Panc1 (cell line): ENCODE measurements at regions not wholly inside any gene's neighbourhood (a gene's known extent, or its start where the extent isn't known, plus 50 kb on each side); places are given as distances from the start of the nearest gene placed in this dataset.

Experiments used
- ATAC-seq: fragments of 200-7000 bp; cut with Tn5 transposase; 2 replicates; pipeline ENCODE4 v1.9.1; 2020; ENCODE audit warnings: mild to moderate bottlenecking, moderate library complexity
- BruUV-seq: library from RNA; stranded (reverse); fragments of 400-500 nt; replicated peaks from 2 replicates; lab custom pipeline; 2021; lab: Mats Ljungman, UMichigan
- CTCF ChIA-PET: fragments of 300-600 bp; sonication (Branson Sonifier 250); formaldehyde crosslinking; loops from one replicate; lab custom pipeline; 2022; ENCODE audit warnings: antibody characterized with exemption; lab: Charles Lee
- POLR2A ChIA-PET: fragments of 300-600 bp; sonication (Branson Sonifier 250); formaldehyde crosslinking; loops from one replicate; lab custom pipeline; 2022; ENCODE audit warnings: antibody characterized with exemption; lab: Charles Lee
- DNase-seq: peaks from one replicate; pipeline ENCODE4 v3.0.0-alpha.2; 2010; ENCODE audit warnings: low read depth, low spot score
- H3K27ac ChIP-seq: 2 replicates; pipeline ENCODE4 v1.5.1; 2011; ENCODE audit warnings: mild to moderate bottlenecking, low read length, inconsistent platforms
- H3K27me3 ChIP-seq: fragments of 200-500 bp; sonication (Bioruptor generic); 2 replicates; pipeline ENCODE4 v1.6.0; 2014; ENCODE audit warnings: low read length, inconsistent platforms; ENCODE audit not compliant: control insufficient read depth, insufficient read depth
- H3K36me3 ChIP-seq: fragments of 200-500 bp; sonication (Bioruptor generic); 2 replicates; pipeline ENCODE4 v1.5.1; 2014; ENCODE audit warnings: inconsistent platforms, mild to moderate bottlenecking, low read length, moderate library complexity; ENCODE audit not compliant: control insufficient read depth, insufficient read depth
- H3K4me1 ChIP-seq: 2 replicates; pipeline ENCODE4 v1.5.1; 2011; ENCODE audit warnings: inconsistent platforms, mild to moderate bottlenecking, low read length, moderate library complexity; ENCODE audit not compliant: control insufficient read depth, insufficient read depth
- H3K4me3 ChIP-seq, 2 experiments: 2 replicates each; pipeline ENCODE4 v1.5.1; 2011 to 2012; ENCODE audit warnings: low read depth in 2 of 2, low read length in 2 of 2, mild to moderate bottlenecking in 2 of 2, inconsistent platforms in 1 of 2, moderate library complexity in 1 of 2
- H3K9me3 ChIP-seq: fragments of 200-500 bp; sonication (Bioruptor generic); 2 replicates; pipeline ENCODE4 v1.5.1; 2014; ENCODE audit warnings: low read depth, mild to moderate bottlenecking, inconsistent platforms, low read length, moderate library complexity; ENCODE audit not compliant: control insufficient read depth, insufficient read depth
- POLR2AphosphoS5 ChIP-seq: IDR thresholded peaks from 2 replicates; pipeline ENCODE4 v1.6.1; 2012; ENCODE audit warnings: mild to moderate bottlenecking, low read depth, low read length, moderate library complexity
- SIN3A ChIP-seq: IDR thresholded peaks from 2 replicates; pipeline ENCODE4 v1.6.1; 2012; ENCODE audit warnings: low read depth, mild to moderate bottlenecking, low read length, moderate library complexity, borderline replicate concordance; ENCODE audit not compliant: insufficient read depth
- TCF7L2 ChIP-seq: IDR thresholded peaks from 2 replicates; pipeline ENCODE4 v1.6.1; 2011; ENCODE audit warnings: mild to moderate bottlenecking, low read depth, low read length, inconsistent platforms
- in situ Hi-C: cut with HindIII; loops from 2 replicates; pipeline ENCODE4 v1.10.0; 2016; ENCODE audit warnings: low sequenced_read_pairs, low pct_unique_long_range_greater_than_20kb
- intact Hi-C: fragments of 100-400 bp; cut with micrococcal nuclease; formaldehyde crosslinking; loops from one replicate; pipeline ENCODE4 v1.10.0; 2022; ENCODE audit not compliant: unreplicated experiment
- TF ChIP-seq, protein P1 (sequence below): fragments of 450-650 bp; IDR thresholded peaks from 2 replicates; pipeline ENCODE4 v1.5.1; 2017; ENCODE audit warnings: mild to moderate bottlenecking
- TF ChIP-seq, protein P2 (sequence below), 2 experiments: IDR thresholded peaks; 2 replicates each; pipeline ENCODE4 v1.6.1; 2011 to 2012; ENCODE audit warnings: low read depth in 2 of 2, control low read depth in 1 of 2, low read length in 1 of 2, mild to moderate bottlenecking in 1 of 2, moderate library complexity in 1 of 2; ENCODE audit not compliant: insufficient read depth in 1 of 2

DNA sequence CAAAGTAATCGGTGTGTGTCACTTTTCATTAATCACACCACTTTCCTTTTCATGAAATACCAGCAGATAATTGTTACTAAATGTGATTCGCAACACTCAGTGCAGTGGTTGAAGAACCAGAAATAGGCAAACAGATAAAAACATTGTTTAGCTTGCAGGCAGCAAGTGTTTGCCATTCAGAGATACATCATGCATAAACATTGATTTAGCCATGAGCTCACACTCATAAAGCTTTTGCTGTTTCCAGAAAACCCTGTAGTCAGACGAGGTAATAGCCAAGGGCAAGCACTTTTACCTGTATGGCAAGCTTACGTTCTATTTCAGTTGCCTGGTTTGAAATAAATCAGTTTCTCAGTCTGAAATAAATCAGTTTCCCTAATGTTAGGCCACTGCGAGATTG is 542.0 kb upstream of the TENM3 start:
- H3K4me3 ChIP-seq = no peak overlapping the region
- ChIA-PET CTCF (no interaction called here), POLR2A (no interaction called here)
- intact Hi-C loops (no loop called here), in situ Hi-C loops (no loop called here)
- H3K27me3 ChIP-seq = no peaks in the 10 kb centered on the region
- BruUV-seq = no TSS peak
- no peak overlapping the region for H3K27ac ChIP-seq
- H3K36me3 ChIP-seq = no peaks in the 10 kb centered on the region
- ATAC-seq (no peak), DNase-seq (no peak)
- H3K9me3 ChIP-seq = no peaks in the 10 kb centered on the region
- no peaks in the 10 kb centered on the region for H3K4me1 ChIP-seq
- TF ChIP-seq TCF7L2 = no peak

DNA sequence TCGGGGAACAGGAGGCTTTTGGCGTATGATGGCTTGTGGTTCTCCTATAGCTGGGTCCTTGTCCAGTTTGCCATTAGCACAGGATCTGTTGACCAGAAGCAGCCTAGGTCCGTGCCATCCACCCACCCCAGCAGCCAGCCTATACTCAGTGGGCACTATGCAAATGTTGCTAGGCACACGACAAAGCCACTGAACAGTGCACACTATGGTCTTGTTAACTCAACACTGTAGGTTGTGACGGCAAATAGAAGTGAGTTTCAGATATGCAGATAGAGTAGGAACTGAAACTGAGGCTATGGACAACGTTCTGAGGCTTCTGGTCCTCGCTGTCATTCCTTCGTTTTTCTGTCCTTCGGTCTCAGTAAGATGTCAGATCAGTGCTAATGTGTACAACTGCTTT is 541.3 kb upstream of the TENM3 start:
- H3K27ac ChIP-seq = no peak overlapping the region
- TF ChIP-seq SIN3A (no peak), TCF7L2 (no peak), POLR2AphosphoS5 (no peak)
- TF ChIP-seq, protein P1, sequence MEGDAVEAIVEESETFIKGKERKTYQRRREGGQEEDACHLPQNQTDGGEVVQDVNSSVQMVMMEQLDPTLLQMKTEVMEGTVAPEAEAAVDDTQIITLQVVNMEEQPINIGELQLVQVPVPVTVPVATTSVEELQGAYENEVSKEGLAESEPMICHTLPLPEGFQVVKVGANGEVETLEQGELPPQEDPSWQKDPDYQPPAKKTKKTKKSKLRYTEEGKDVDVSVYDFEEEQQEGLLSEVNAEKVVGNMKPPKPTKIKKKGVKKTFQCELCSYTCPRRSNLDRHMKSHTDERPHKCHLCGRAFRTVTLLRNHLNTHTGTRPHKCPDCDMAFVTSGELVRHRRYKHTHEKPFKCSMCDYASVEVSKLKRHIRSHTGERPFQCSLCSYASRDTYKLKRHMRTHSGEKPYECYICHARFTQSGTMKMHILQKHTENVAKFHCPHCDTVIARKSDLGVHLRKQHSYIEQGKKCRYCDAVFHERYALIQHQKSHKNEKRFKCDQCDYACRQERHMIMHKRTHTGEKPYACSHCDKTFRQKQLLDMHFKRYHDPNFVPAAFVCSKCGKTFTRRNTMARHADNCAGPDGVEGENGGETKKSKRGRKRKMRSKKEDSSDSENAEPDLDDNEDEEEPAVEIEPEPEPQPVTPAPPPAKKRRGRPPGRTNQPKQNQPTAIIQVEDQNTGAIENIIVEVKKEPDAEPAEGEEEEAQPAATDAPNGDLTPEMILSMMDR = no peak
- TF ChIP-seq, protein P2, sequence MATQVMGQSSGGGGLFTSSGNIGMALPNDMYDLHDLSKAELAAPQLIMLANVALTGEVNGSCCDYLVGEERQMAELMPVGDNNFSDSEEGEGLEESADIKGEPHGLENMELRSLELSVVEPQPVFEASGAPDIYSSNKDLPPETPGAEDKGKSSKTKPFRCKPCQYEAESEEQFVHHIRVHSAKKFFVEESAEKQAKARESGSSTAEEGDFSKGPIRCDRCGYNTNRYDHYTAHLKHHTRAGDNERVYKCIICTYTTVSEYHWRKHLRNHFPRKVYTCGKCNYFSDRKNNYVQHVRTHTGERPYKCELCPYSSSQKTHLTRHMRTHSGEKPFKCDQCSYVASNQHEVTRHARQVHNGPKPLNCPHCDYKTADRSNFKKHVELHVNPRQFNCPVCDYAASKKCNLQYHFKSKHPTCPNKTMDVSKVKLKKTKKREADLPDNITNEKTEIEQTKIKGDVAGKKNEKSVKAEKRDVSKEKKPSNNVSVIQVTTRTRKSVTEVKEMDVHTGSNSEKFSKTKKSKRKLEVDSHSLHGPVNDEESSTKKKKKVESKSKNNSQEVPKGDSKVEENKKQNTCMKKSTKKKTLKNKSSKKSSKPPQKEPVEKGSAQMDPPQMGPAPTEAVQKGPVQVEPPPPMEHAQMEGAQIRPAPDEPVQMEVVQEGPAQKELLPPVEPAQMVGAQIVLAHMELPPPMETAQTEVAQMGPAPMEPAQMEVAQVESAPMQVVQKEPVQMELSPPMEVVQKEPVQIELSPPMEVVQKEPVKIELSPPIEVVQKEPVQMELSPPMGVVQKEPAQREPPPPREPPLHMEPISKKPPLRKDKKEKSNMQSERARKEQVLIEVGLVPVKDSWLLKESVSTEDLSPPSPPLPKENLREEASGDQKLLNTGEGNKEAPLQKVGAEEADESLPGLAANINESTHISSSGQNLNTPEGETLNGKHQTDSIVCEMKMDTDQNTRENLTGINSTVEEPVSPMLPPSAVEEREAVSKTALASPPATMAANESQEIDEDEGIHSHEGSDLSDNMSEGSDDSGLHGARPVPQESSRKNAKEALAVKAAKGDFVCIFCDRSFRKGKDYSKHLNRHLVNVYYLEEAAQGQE (IDR thresholded peaks at IDR 0.05; ENCODE audit: insufficient read depth in 1 of 2, low read depth in 2 of 2, low read length in 1 of 2) = no peak
- intact Hi-C loops = no loop called here
- no peak for DNase-seq
- no TSS peak for BruUV-seq
- no peak overlapping the region for H3K4me3 ChIP-seq
- no peaks in the 10 kb centered on the region for H3K36me3 ChIP-seq
- H3K27me3 ChIP-seq = no peaks in the 10 kb centered on the region
- no peak for ATAC-seq
- in situ Hi-C loops = no loop called here
- no peaks in the 10 kb centered on the region for H3K9me3 ChIP-seq
- ChIA-PET CTCF (no interaction called here), POLR2A (no interaction called here)
- H3K4me1 ChIP-seq = no peaks in the 10 kb centered on the region

DNA sequence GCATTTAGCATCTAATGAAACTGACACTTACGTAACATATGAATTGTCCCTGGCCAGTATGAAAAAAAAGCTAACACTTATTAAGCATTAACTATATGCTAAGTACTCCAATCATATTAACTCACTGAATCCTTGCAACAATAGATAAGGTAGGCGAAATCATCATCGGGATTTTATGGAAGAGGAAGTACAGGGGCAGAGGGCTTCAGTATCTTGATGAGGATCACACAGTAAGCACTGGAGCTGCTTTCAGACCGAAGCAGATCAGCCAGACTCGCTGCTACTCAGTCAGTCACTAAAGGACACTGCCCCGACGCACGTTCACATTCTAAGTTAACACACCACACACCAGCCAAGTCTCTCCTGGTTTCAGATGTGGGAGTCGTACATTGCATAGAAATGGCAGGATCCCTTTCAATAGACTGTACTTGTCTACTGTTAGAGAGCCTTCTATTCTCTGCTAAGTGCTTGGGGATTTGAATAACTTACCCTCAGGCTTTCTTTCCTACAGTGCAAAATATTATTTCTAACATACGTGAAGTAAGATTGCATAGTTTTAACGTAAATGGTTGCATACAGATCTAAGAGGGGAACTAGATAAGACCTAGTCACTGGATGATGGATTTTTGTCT is 540.2 kb upstream of the TENM3 start:
- Histone ChIP-seq H3K9me3 (no peaks in the 10 kb centered on the region), H3K27me3 (no peaks in the 10 kb centered on the region), H3K27ac (no peak overlapping the region), H3K4me1 (no peaks in the 10 kb centered on the region), H3K4me3 (no peak overlapping the region), H3K36me3 (no peaks in the 10 kb centered on the region)
- DNase-seq = no peak
- CTCF ChIA-PET = no interaction called here
- in situ Hi-C loops (no loop called here), intact Hi-C loops (no loop called here)
- POLR2A ChIA-PET = no interaction called here
- ATAC-seq = no peak
- BruUV-seq = no TSS peak
- TF ChIP-seq SIN3A (no peak), TCF7L2 (no peak), POLR2AphosphoS5 (no peak)
- TF ChIP-seq, protein P1 = no peak
- TF ChIP-seq, protein P2 (IDR thresholded peaks at IDR 0.05; ENCODE audit: insufficient read depth in 1 of 2, low read depth in 2 of 2, low read length in 1 of 2) = no peak
